IMR-90 (cell line): ENCODE measurements at regions not wholly inside any gene's neighbourhood (a gene's known extent, or its start where the extent isn't known, plus 50 kb on each side); places are given as distances from the start of the nearest gene placed in this dataset.

ENCODE experiments used
- ATAC-seq: fragments of 200-7000 bp; cut with Tn5 transposase; 2 replicates; pipeline ENCODE4 v1.9.1; 2020; ENCODE audit warnings: low read depth, mild to moderate bottlenecking, moderate library complexity
- BruUV-seq: library from RNA; stranded (reverse); fragments of 400-500 nt; replicated peaks from 2 replicates; lab custom pipeline; 2021; lab: Mats Ljungman, UMichigan
- CTCF ChIA-PET: fragments of 300-600 bp; formaldehyde crosslinking; extraction: SDS; loops from one replicate; lab custom pipeline; 2021; ENCODE audit warnings: antibody characterized with exemption; lab: Yijun Ruan, JAX
- POLR2A ChIA-PET: fragments of 300-600 bp; sonication (Branson Sonifier 250); formaldehyde crosslinking; loops from one replicate; lab custom pipeline; 2022; ENCODE audit warnings: antibody characterized with exemption; ENCODE audit not compliant: unreplicated experiment; lab: Charles Lee
- DNase-seq: peaks from one replicate; pipeline ENCODE4 v3.0.0; 2013
- H2AFZ ChIP-seq: replicated peaks from 2 replicates; pipeline ENCODE3; 2013; ENCODE audit warnings: low read length, mild to moderate bottlenecking; ENCODE audit not compliant: poor library complexity
- H2AK5ac ChIP-seq: 2 replicates; pipeline ENCODE4 v1.6.1; 2013; ENCODE audit warnings: low read depth, low read length, inconsistent platforms
- H2AK9ac ChIP-seq: replicated peaks from 2 replicates; pipeline ENCODE3; 2013; ENCODE audit warnings: mild to moderate bottlenecking, low read depth, low read length, moderate library complexity; ENCODE audit not compliant: poor library complexity
- H2BK120ac ChIP-seq: 2 replicates; pipeline ENCODE4 v1.6.1; 2013; ENCODE audit warnings: low read depth, low read length, inconsistent platforms
- H2BK15ac ChIP-seq: 3 replicates; pipeline ENCODE4 v1.6.1; 2013; ENCODE audit warnings: low read depth, low read length, inconsistent platforms
- H2BK20ac ChIP-seq: 2 replicates; pipeline ENCODE4 v1.6.1; 2013; ENCODE audit warnings: low read depth, mild to moderate bottlenecking, inconsistent platforms, low read length, moderate library complexity
- H2BK5ac ChIP-seq: 2 replicates; pipeline ENCODE4 v1.6.1; 2013; ENCODE audit warnings: mild to moderate bottlenecking, low read depth, low read length, inconsistent platforms; ENCODE audit not compliant: poor library complexity, severe bottlenecking
- H3K14ac ChIP-seq: replicated peaks from 2 replicates; pipeline ENCODE4 v1.6.1; 2013; ENCODE audit warnings: low read depth, low read length, inconsistent platforms
- H3K18ac ChIP-seq: 2 replicates; pipeline ENCODE4 v1.6.1; 2013; ENCODE audit warnings: low read depth, low read length, control low read depth
- H3K23ac ChIP-seq: 2 replicates; pipeline ENCODE4 v1.6.1; 2013; ENCODE audit warnings: low read depth, low read length, inconsistent platforms
- H3K27ac ChIP-seq: 2 replicates; pipeline ENCODE4 v1.5.1; 2013; ENCODE audit warnings: mild to moderate bottlenecking, control low read depth, low read length; ENCODE audit not compliant: insufficient read depth
- H3K27me3 ChIP-seq: 2 replicates; pipeline ENCODE4 v1.6.1; 2013; ENCODE audit warnings: low read length; ENCODE audit not compliant: control insufficient read depth, insufficient read depth
- H3K36me3 ChIP-seq: 2 replicates; pipeline ENCODE4 v1.6.1; 2013; ENCODE audit warnings: low read length, mixed read lengths; ENCODE audit not compliant: control insufficient read depth, insufficient read depth
- H3K4ac ChIP-seq: 2 replicates; pipeline ENCODE4 v1.6.1; 2013; ENCODE audit warnings: low read depth, low read length, inconsistent platforms
- H3K4me1 ChIP-seq: 2 replicates; pipeline ENCODE4 v1.6.1; 2013; ENCODE audit warnings: low read length, mixed read lengths; ENCODE audit not compliant: control insufficient read depth, insufficient read depth
- H3K4me2 ChIP-seq: 2 replicates; pipeline ENCODE4 v1.6.1; 2013; ENCODE audit warnings: low read depth, mild to moderate bottlenecking, control low read depth, low read length, moderate library complexity
- H3K4me3 ChIP-seq: 2 replicates; pipeline ENCODE4 v1.5.1; 2013; ENCODE audit warnings: low read depth, mild to moderate bottlenecking, control low read depth, low read length, moderate library complexity; ENCODE audit not compliant: insufficient read depth
- H3K56ac ChIP-seq: 2 replicates; pipeline ENCODE4 v1.6.1; 2013; ENCODE audit warnings: low read length, inconsistent platforms; ENCODE audit not compliant: insufficient read depth; ENCODE audit errors: extremely low read depth
- H3K79me1 ChIP-seq, 2 experiments: 2 replicates each; pipeline ENCODE4 v1.6.1; 2013; ENCODE audit warnings: low read length in 2 of 2, inconsistent platforms in 1 of 2, low read depth in 1 of 2
- H3K9ac ChIP-seq: 2 replicates; pipeline ENCODE4 v1.6.1; 2013; ENCODE audit warnings: low read depth, low read length, control low read depth
- H3K9me1 ChIP-seq: 2 replicates; pipeline ENCODE4 v1.6.1; 2013; ENCODE audit warnings: low read length, inconsistent platforms; ENCODE audit not compliant: insufficient read depth
- H3K9me3 ChIP-seq: 2 replicates; pipeline ENCODE4 v1.6.1; 2013; ENCODE audit warnings: low read length; ENCODE audit not compliant: control insufficient read depth, insufficient read depth
- H4K20me1 ChIP-seq: 2 replicates; pipeline ENCODE4 v1.6.1; 2013; ENCODE audit warnings: low read length, inconsistent platforms; ENCODE audit not compliant: insufficient read depth
- H4K5ac ChIP-seq: 2 replicates; pipeline ENCODE4 v1.6.1; 2013; ENCODE audit warnings: mild to moderate bottlenecking, low read depth, low read length, control low read depth
- H4K8ac ChIP-seq, 2 experiments: 2 replicates each; pipeline ENCODE4 v1.6.1; 2013; ENCODE audit warnings: low read depth in 2 of 2, low read length in 2 of 2, control low read depth in 1 of 2, inconsistent platforms in 1 of 2
- H4K91ac ChIP-seq: 2 replicates; pipeline ENCODE4 v1.6.1; 2013; ENCODE audit warnings: low read depth, low read length, inconsistent platforms; ENCODE audit not compliant: insufficient read depth
- BHLHE40 ChIP-seq: fragments of 150-350 bp; IDR thresholded peaks from 2 replicates; pipeline ENCODE4 v1.6.1; 2016; ENCODE audit warnings: mild to moderate bottlenecking, low read depth, low read length
- ELK1 ChIP-seq: fragments of 150-350 bp; IDR thresholded peaks from 2 replicates; pipeline ENCODE4 v1.6.1; 2016; ENCODE audit warnings: low read depth, mild to moderate bottlenecking, low read length, moderate library complexity, borderline replicate concordance
- FOS ChIP-seq: fragments of 150-350 bp; IDR thresholded peaks from 2 replicates; pipeline ENCODE4 v1.6.1; 2016; ENCODE audit warnings: low read depth, low read length
- POLR2A ChIP-seq: IDR thresholded peaks from 2 replicates; pipeline ENCODE4 v1.6.1; 2012; ENCODE audit warnings: mild to moderate bottlenecking, low read depth, low read length
- RAD21 ChIP-seq: IDR thresholded peaks from 2 replicates; pipeline ENCODE4 v1.6.1; 2012; ENCODE audit warnings: low read length, improper control_type of control experiment
- WGBS, 2 experiments: methylation state at CpG; one replicate each; pipeline versions ENCODE4 v1.1.5 to v1.1.7; 2013; ENCODE audit warnings: missing lambda C conversion rate in 2 of 2; ENCODE audit not compliant: insufficient read length in 1 of 2; ENCODE audit errors: extremely low coverage in 2 of 2; 5-methylcytosine and 5-hydroxymethylcytosine counted together
- dilution Hi-C: fragments of 300-500 bp; cut with HindIII; formaldehyde crosslinking; loops from one replicate; pipeline ENCODE4 v1.14.3; 2018; ENCODE audit warnings: low sequenced_read_pairs; ENCODE audit not compliant: unreplicated experiment
- in situ Hi-C: fragments of 300-500 bp; cut with MboI; formaldehyde crosslinking; loops from 3 replicates; pipeline ENCODE4 v1.14.3; 2019; ENCODE audit warnings: low sequenced_read_pairs, inconsistent platforms, mixed read lengths
- intact Hi-C: fragments of 100-400 bp; cut with micrococcal nuclease; formaldehyde crosslinking; loops from 2 replicates; pipeline ENCODE4 v1.10.0; 2022

GRCh38 chr12:115835445-115835844, 442.0 kb downstream of the MED13L start:
- no peak overlapping the region for H3K4me2 ChIP-seq
- H2AK9ac ChIP-seq = no peak overlapping the region
- no peak overlapping the region for H3K4ac ChIP-seq
- no peaks in the 10 kb centered on the region for H3K79me1 ChIP-seq
- H2BK15ac ChIP-seq = no peak overlapping the region
- DNase-seq = no peak
- dilution Hi-C loops = no loop called here
- intact Hi-C loops = no loop called here
- in situ Hi-C loops = no loop called here
- no peaks in the 10 kb centered on the region for H3K4me1 ChIP-seq
- no peaks in the 10 kb centered on the region for H3K27me3 ChIP-seq
- no peak overlapping the region for H2BK20ac ChIP-seq
- H3K14ac ChIP-seq = no peak overlapping the region
- no peaks in the 10 kb centered on the region for H3K9me3 ChIP-seq
- BruUV-seq = no TSS peak
- H4K91ac ChIP-seq = no peak overlapping the region
- ATAC-seq = no peak
- no peaks in the 10 kb centered on the region for H3K9me1 ChIP-seq
- H2BK120ac ChIP-seq = no peak overlapping the region
- no peak overlapping the region for H3K18ac ChIP-seq
- no peak overlapping the region for H2BK5ac ChIP-seq
- no peak overlapping the region for H3K4me3 ChIP-seq
- H3K9ac ChIP-seq = no peak overlapping the region
- no peak overlapping the region for H3K56ac ChIP-seq
- no peak overlapping the region for H4K8ac ChIP-seq
- H3K36me3 ChIP-seq = no peaks in the 10 kb centered on the region
- no peak overlapping the region for H3K23ac ChIP-seq
- ChIA-PET POLR2A (no interaction called here), CTCF (no interaction called here)
- H2AK5ac ChIP-seq = no peak overlapping the region
- TF ChIP-seq POLR2A = no peak
- TF ChIP-seq RAD21 = no peak
- TF ChIP-seq FOS = no peak
- TF ChIP-seq ELK1 = no peak
- TF ChIP-seq BHLHE40 = no peak
- WGBS, 2 experiments = 50 to 100% methylated on average over 1 of the region's 4 CpGs
- no peak overlapping the region for H2AFZ ChIP-seq
- no peak overlapping the region for H3K27ac ChIP-seq
- no peaks in the 10 kb centered on the region for H4K20me1 ChIP-seq
- no peak overlapping the region for H4K5ac ChIP-seq
